GM12878 (cell line): ENCODE measurements at regions not wholly inside any gene's neighbourhood (a gene's known extent, or its start where the extent isn't known, plus 50 kb on each side); places are given as distances from the start of the nearest gene placed in this dataset.

ENCODE experiments used
- ATAC-seq: fragments of 200-7000 bp; cut with Tn5 transposase; 3 replicates; pipeline ENCODE4 v1.9.1; 2020; ENCODE audit warnings: mild to moderate bottlenecking, moderate library complexity
- BruUV-seq: library from RNA; stranded (reverse); fragments of 400-500 nt; replicated peaks from 2 replicates; lab custom pipeline; 2021; lab: Mats Ljungman, UMichigan
- CTCF ChIA-PET: fragments of 300-600 bp; sonication (Branson Sonifier 250); formaldehyde crosslinking; extraction: SDS; loops from one replicate; lab custom pipeline; 2021; ENCODE audit warnings: inconsistent platforms; lab: Yijun Ruan, JAX
- POLR2A ChIA-PET: fragments of 350-600 bp; formaldehyde crosslinking; extraction: SDS; loops from one replicate; lab custom pipeline; 2021; ENCODE audit warnings: inconsistent platforms; lab: Charles Lee
- RAD21 ChIA-PET: fragments of 300-600 bp; sonication (Branson Sonifier 250); formaldehyde crosslinking; loops from one replicate; lab custom pipeline; 2023; ENCODE audit warnings: antibody characterized with exemption; ENCODE audit not compliant: unreplicated experiment; lab: Charles Lee
- SMC1A ChIA-PET: fragments of 300-600 bp; sonication (Branson Sonifier 250); formaldehyde crosslinking; loops from one replicate; lab custom pipeline; 2023; ENCODE audit not compliant: unreplicated experiment, uncharacterized antibody; lab: Charles Lee
- DNase-seq: peaks from one replicate; pipeline ENCODE4 v3.0.0-alpha.2; 2011; ENCODE audit warnings: low read depth, low spot score
- FAIRE-seq: peaks from 3 replicates; lab custom pipeline; 2011; peaks lifted over from hg19 to GRCh38; lab: Jason Lieb, UNC
- H2AFZ ChIP-seq: 2 replicates; pipeline ENCODE4 v1.6.0; 2011; ENCODE audit warnings: low read depth, low read length, control low read depth; ENCODE audit not compliant: control insufficient read depth
- H3K27ac ChIP-seq: 2 replicates; pipeline ENCODE4 v1.5.1; 2011; ENCODE audit warnings: control low read depth; ENCODE audit not compliant: control insufficient read depth, insufficient read depth
- H3K27me3 ChIP-seq, 2 experiments: replicated peaks in 1 of 2; 2 replicates each; pipeline versions ENCODE4 v1.6.0 to v1.6.1; 2011; ENCODE audit warnings: low read length in 1 of 2; ENCODE audit not compliant: control insufficient read depth in 2 of 2, insufficient read depth in 2 of 2
- H3K36me3 ChIP-seq, 2 experiments: 2 replicates each; pipeline ENCODE4 v1.5.1; 2011; ENCODE audit warnings: low read length in 1 of 2; ENCODE audit not compliant: control insufficient read depth in 2 of 2, insufficient read depth in 2 of 2
- H3K4me1 ChIP-seq: 2 replicates; pipeline ENCODE4 v1.6.1; 2011; ENCODE audit warnings: mild to moderate bottlenecking, low read length, moderate library complexity, mixed read lengths; ENCODE audit not compliant: control insufficient read depth, insufficient read depth
- H3K4me2 ChIP-seq: 2 replicates; pipeline ENCODE4 v1.6.0; 2011; ENCODE audit warnings: control low read depth; ENCODE audit not compliant: control insufficient read depth, insufficient read depth
- H3K4me3 ChIP-seq: fragments of 200-600 bp; sonication (generic); 2 replicates; pipeline ENCODE4 v1.5.1; 2016
- H3K79me2 ChIP-seq: 2 replicates; pipeline ENCODE4 v1.6.0; 2011; ENCODE audit warnings: low read length; ENCODE audit not compliant: control insufficient read depth, insufficient read depth
- H3K9ac ChIP-seq: 2 replicates; pipeline ENCODE4 v1.8.0; 2011; ENCODE audit warnings: low read length, control low read depth, mixed read lengths; ENCODE audit not compliant: control insufficient read depth, insufficient read depth
- H3K9me3 ChIP-seq: replicated peaks from 3 replicates; pipeline ENCODE4 v1.5.1; 2011; ENCODE audit warnings: mild to moderate bottlenecking, low read length; ENCODE audit not compliant: control insufficient read depth, insufficient read depth
- H4K20me1 ChIP-seq: 2 replicates; pipeline ENCODE4 v1.6.0; 2011; ENCODE audit not compliant: control insufficient read depth, insufficient read depth
- CEBPZ ChIP-seq: fragments of 150-350 bp; IDR thresholded peaks from 2 replicates; pipeline ENCODE4 v1.6.1; 2016; ENCODE audit warnings: low read depth, low read length
- DPF2 ChIP-seq: fragments of 450-650 bp; IDR thresholded peaks from 2 replicates; pipeline ENCODE4 v1.6.1; 2017; ENCODE audit warnings: mild to moderate bottlenecking
- EED ChIP-seq: sonication (generic); IDR thresholded peaks from 2 replicates; pipeline ENCODE4 v1.6.1; 2016; ENCODE audit warnings: antibody characterized with exemption, low read depth
- EP300 ChIP-seq, 2 experiments: fragments of 150-350 bp in 1 of 2; IDR thresholded peaks; 2 replicates each; pipeline ENCODE4 v1.6.1; 2011 to 2012; ENCODE audit warnings: low read depth in 2 of 2, low read length in 2 of 2, borderline replicate concordance in 1 of 2, improper control_type of control experiment in 1 of 2, inconsistent platforms in 1 of 2; ENCODE audit not compliant: control insufficient read depth in 1 of 2
- IRF4 ChIP-seq: IDR thresholded peaks from 2 replicates; pipeline ENCODE4 v1.6.1; 2011; ENCODE audit warnings: low read depth, low read length
- JUND ChIP-seq: IDR thresholded peaks from 2 replicates; pipeline ENCODE4 v1.6.1; 2012; ENCODE audit warnings: low read depth, mild to moderate bottlenecking, low read length, improper control_type of control experiment, moderate library complexity
- MTA2 ChIP-seq: fragments of 450-650 bp; IDR thresholded peaks from 2 replicates; pipeline ENCODE4 v1.6.1; 2016; ENCODE audit warnings: low read depth, mild to moderate bottlenecking, moderate library complexity
- NBN ChIP-seq: fragments of 450-650 bp; IDR thresholded peaks from 2 replicates; pipeline ENCODE4 v1.6.1; 2016
- POU2F2 ChIP-seq: IDR thresholded peaks from 3 replicates; pipeline ENCODE4 v1.6.1; 2011; ENCODE audit warnings: low read depth, mild to moderate bottlenecking, low read length, borderline replicate concordance
- REST ChIP-seq: IDR thresholded peaks from 2 replicates; pipeline ENCODE4 v1.6.1; 2012; ENCODE audit warnings: mild to moderate bottlenecking, low read depth, low read length
- SMARCA5 ChIP-seq: fragments of 450-650 bp; IDR thresholded peaks from 2 replicates; pipeline ENCODE4 v1.6.1; 2017; ENCODE audit warnings: mild to moderate bottlenecking
- SRF ChIP-seq, 2 experiments: IDR thresholded peaks; 2 replicates each; pipeline ENCODE4 v1.6.1; 2011; ENCODE audit warnings: low read depth in 2 of 2, low read length in 2 of 2, mild to moderate bottlenecking in 1 of 2, moderate library complexity in 1 of 2
- STAT1 ChIP-seq: fragments of 450-650 bp; conservative IDR thresholded peaks from 2 replicates; pipeline ENCODE4 v1.6.1; 2014; ENCODE audit warnings: antibody characterized with exemption, mild to moderate bottlenecking
- ZBTB4 ChIP-seq: fragments of 450-650 bp; formaldehyde crosslinking; IDR thresholded peaks from 2 replicates; pipeline ENCODE4 v1.4.0; 2022; ENCODE audit warnings: mild to moderate bottlenecking, moderate library complexity
- WGBS: methylation state at CpG from one replicate; pipeline ENCODE4 v1.1.6; 2016; ENCODE audit warnings: low lambda C conversion rate; ENCODE audit not compliant: insufficient replicate concordance, insufficient coverage; ENCODE audit errors: missing lambda C conversion rate; 5-methylcytosine and 5-hydroxymethylcytosine counted together
- in situ Hi-C: fragments of 300-500 bp; cut with MboI; formaldehyde crosslinking; loops from 9 replicates; pipeline ENCODE4 v1.14.3; 2018; ENCODE audit warnings: mixed read lengths
- intact Hi-C: fragments of 100-400 bp; cut with micrococcal nuclease; formaldehyde crosslinking; loops from one replicate; pipeline ENCODE4 v1.14.2; 2022; ENCODE audit not compliant: unreplicated experiment

GRCh38 chr5:17359451-17360011 is 138.5 kb upstream of the TAF11L2 start:
- in situ Hi-C loops: no loop called here
- no peaks in the 10 kb centered on the region for H3K36me3 ChIP-seq
- no peak overlapping the region for H2AFZ ChIP-seq
- ATAC-seq (no peak), FAIRE-seq (no peak), DNase-seq (no peak)
- POLR2A ChIA-PET: no interaction called here
- intact Hi-C loops: no loop called here
- H3K9ac ChIP-seq: no peak overlapping the region
- no peaks in the 10 kb centered on the region for H3K79me2 ChIP-seq
- CTCF ChIA-PET: interaction anchor here (0.6 kb wide), 1 partner anchor 600 kb away, joined by 3 read pairs; no protein-coding TSS in a partner anchor
- RAD21 ChIA-PET: no interaction called here
- H3K4me1 ChIP-seq: no peaks in the 10 kb centered on the region
- no peaks in the 10 kb centered on the region for H4K20me1 ChIP-seq
- H3K27ac ChIP-seq: no peak overlapping the region
- H3K4me2 ChIP-seq: no peak overlapping the region
- H3K27me3 ChIP-seq: no peaks in the 10 kb centered on the region
- H3K4me3 ChIP-seq: no peak overlapping the region
- SMC1A ChIA-PET: no interaction called here
- 79% methylated on average over 11 of the region's 11 CpGs for WGBS
- BruUV-seq: no TSS peak
- no peaks in the 10 kb centered on the region; the same call in 2 of the 3 replicates for H3K9me3 ChIP-seq
- TF ChIP-seq REST: no peak
- no peak for TF ChIP-seq IRF4
- no peak for TF ChIP-seq NBN
- TF ChIP-seq MTA2: no peak
- no peak for TF ChIP-seq SRF (IDR thresholded peaks at IDR 0.05; ENCODE audit: low read depth in 2 of 2, low read length in 2 of 2)
- no peak for TF ChIP-seq ZBTB4 (CRISPR knock-in tag)
- TF ChIP-seq EED: no peak
- no peak for TF ChIP-seq EP300 (IDR thresholded peaks at IDR 0.05; ENCODE audit: borderline replicate concordance in 1 of 2, control insufficient read depth in 1 of 2, low read depth in 2 of 2, low read length in 2 of 2)
- TF ChIP-seq STAT1: no peak
- TF ChIP-seq JUND: no peak
- no peak for TF ChIP-seq DPF2
- no peak for TF ChIP-seq CEBPZ
- TF ChIP-seq SMARCA5: no peak
- TF ChIP-seq POU2F2: no peak
